ENCODE measurements at regions not wholly inside any gene's neighbourhood (a gene's known extent, or its start where the extent isn't known, plus 50 kb on each side); places are given as distances from the start of the nearest gene placed in this dataset.
A peak's percentile ranks its signal among the peaks of the same experiment; 100 is the strongest.

GRCh38 chr11:69361048-69361447 lies 67.1 kb downstream of the MYEOV start:
- no peak overlapping the region for H3K9ac ChIP-seq (ENCODE audit: extremely low read depth, insufficient read length, low read length)
- no peak overlapping the region for H2BK20ac ChIP-seq (ENCODE audit: low read depth, low read length, poor library complexity, severe bottlenecking)
- no peak overlapping the region for H2AFZ ChIP-seq (ENCODE audit: low read length)
- H4K20me1 ChIP-seq (ENCODE audit: control insufficient read depth, insufficient read depth, insufficient read length) = peaks cover 4% of the 10 kb centered on the region
- no peak overlapping the region for H2BK120ac ChIP-seq (ENCODE audit: low read depth, low read length, poor library complexity, severe bottlenecking)
- H3K27me3 ChIP-seq (ENCODE audit: insufficient read depth, low read length) = no peaks in the 10 kb centered on the region
- H2BK5ac ChIP-seq (ENCODE audit: insufficient read length, low read length) = no peak overlapping the region
- Mint-ChIP-seq H3K4me3 (no peak overlapping the region), H3K36me3 (ENCODE audit: insufficient read depth in 1 of 3, low read depth in 3 of 3) (no peaks in the 10 kb centered on the region; a peak in 1 of 7 replicates), H3K27ac (no peak overlapping the region), H3K27me3 (ENCODE audit: low read depth) (peaks cover 2% of the 10 kb centered on the region; the same call in 1 of the 2 replicates), H3K4me1 (peaks cover 8% of the 10 kb centered on the region in 2 experiments; a peak in 3 of 4 replicates), H3K9me3 (peaks cover 5 to 10% of the 10 kb centered on the region in 2 experiments; a peak in 4 of 5 replicates)
- peaks cover 5% of the 10 kb centered on the region for H3K9me3 ChIP-seq (ENCODE audit: control insufficient read depth, low read depth, low read length)
- no CpG with 5 or more reads among the region's 6 CpGs for WGBS (ENCODE audit: extremely low coverage, insufficient read length, low lambda C conversion rate)
- H3T11ph ChIP-seq (ENCODE audit: low read length) = no peak overlapping the region
- H4K5ac ChIP-seq (ENCODE audit: insufficient read length, low read depth, low read length) = no peak overlapping the region
- DNase-seq = peak; percentile 12
- H3K56ac ChIP-seq (ENCODE audit: insufficient read length, low read depth, low read length) = no peak overlapping the region
- no peak overlapping the region for H3K27ac ChIP-seq (ENCODE audit: insufficient read length, low read depth, low read length)
- no peak for TF ChIP-seq CTCF (conservative IDR thresholded peaks at IDR 0.05)
- no peak overlapping the region for H3K14ac ChIP-seq (ENCODE audit: insufficient read depth, low read length)
- H3K4me1 ChIP-seq (ENCODE audit: insufficient read depth, low read length) = no peaks in the 10 kb centered on the region
- H3K23me2 ChIP-seq (ENCODE audit: insufficient read length, low read depth, low read length, poor library complexity, severe bottlenecking) = no peaks in the 10 kb centered on the region
- H2AK5ac ChIP-seq (ENCODE audit: insufficient read length, low read length) = no peak overlapping the region
- H3K18ac ChIP-seq (ENCODE audit: insufficient read length, low read depth, low read length) = no peak overlapping the region
- H3K79me1 ChIP-seq (ENCODE audit: insufficient read depth, low read depth, low read length, poor library complexity, severe bottlenecking) = no peaks in the 10 kb centered on the region
- no peak overlapping the region for H2BK12ac ChIP-seq (ENCODE audit: insufficient read length, low read depth, low read length)
- no peak overlapping the region for H3K4ac ChIP-seq (ENCODE audit: low read depth, low read length)
- no peak overlapping the region for H4K91ac ChIP-seq (ENCODE audit: insufficient read length, low read depth, low read length)
- H2BK15ac ChIP-seq (ENCODE audit: low read depth, low read length) = no peak overlapping the region
- H3K4me2 ChIP-seq (ENCODE audit: insufficient read depth, insufficient read length, low read length) = no peak overlapping the region
- H4K8ac ChIP-seq (replicated peaks; ENCODE audit: insufficient read length, low read depth, low read length) = no peak overlapping the region
- no peaks in the 10 kb centered on the region for H3K79me2 ChIP-seq (ENCODE audit: insufficient read depth, low read length)
- no peak overlapping the region for H3K23ac ChIP-seq (ENCODE audit: insufficient read length, low read depth, low read length)

All from H9 (cell line).